A673 (cell line): ENCODE measurements at regions not wholly inside any gene's neighbourhood (a gene's known extent, or its start where the extent isn't known, plus 50 kb on each side); places are given as distances from the start of the nearest gene placed in this dataset.

Experiments used
- BruUV-seq: library from RNA; stranded (reverse); fragments of 400-500 nt; replicated peaks from 2 replicates; lab custom pipeline; 2021; lab: Mats Ljungman, UMichigan
- CTCF ChIA-PET: fragments of 300-600 bp; sonication (Branson Sonifier 250); formaldehyde crosslinking; loops from one replicate; lab custom pipeline; 2022; ENCODE audit warnings: antibody characterized with exemption; lab: Charles Lee
- POLR2A ChIA-PET: fragments of 300-600 bp; sonication (Branson Sonifier 250); formaldehyde crosslinking; loops from one replicate; lab custom pipeline; 2022; ENCODE audit warnings: antibody characterized with exemption; ENCODE audit not compliant: low non-redundant PET; lab: Charles Lee
- DNase-seq: peaks from one replicate; pipeline ENCODE4 v3.0.0-alpha.2; 2015; ENCODE audit warnings: low spot score
- H3K27ac ChIP-seq: fragments of 200-600 bp; sonication (generic); 2 replicates; pipeline ENCODE4 v1.5.1; 2016; ENCODE audit warnings: mixed run types, low read depth, mild to moderate bottlenecking, mixed read lengths, antibody characterized with exemption, low read length; ENCODE audit not compliant: poor library complexity, severe bottlenecking
- H3K27me3 ChIP-seq: fragments of 200-600 bp; sonication (generic); replicated peaks from 2 replicates; pipeline ENCODE4 v1.6.1; 2017; ENCODE audit warnings: mixed run types, low read depth, mild to moderate bottlenecking, mixed read lengths, antibody characterized with exemption, low read length; ENCODE audit not compliant: insufficient read depth, poor library complexity
- H3K36me3 ChIP-seq: fragments of 200-600 bp; sonication (generic); 2 replicates; pipeline ENCODE4 v1.6.1; 2016; ENCODE audit warnings: mixed run types, mild to moderate bottlenecking, mixed read lengths, antibody characterized with exemption, low read length; ENCODE audit not compliant: insufficient read depth, poor library complexity, severe bottlenecking
- H3K4me1 ChIP-seq: fragments of 200-600 bp; sonication (generic); 2 replicates; pipeline ENCODE4 v1.6.1; 2017; ENCODE audit warnings: mixed run types, mild to moderate bottlenecking, mixed read lengths, antibody characterized with exemption, low read length; ENCODE audit not compliant: insufficient read depth, poor library complexity, severe bottlenecking
- H3K4me3 ChIP-seq: fragments of 200-600 bp; sonication (generic); 2 replicates; pipeline ENCODE4 v1.5.1; 2016; ENCODE audit warnings: low read depth, mixed run types, mild to moderate bottlenecking, mixed read lengths, low read length; ENCODE audit not compliant: poor library complexity, severe bottlenecking
- H3K9me3 ChIP-seq: fragments of 200-600 bp; sonication (generic); 2 replicates; pipeline ENCODE4 v1.6.1; 2016; ENCODE audit warnings: mixed run types, low read depth, mild to moderate bottlenecking, mixed read lengths, antibody characterized with exemption, low read length; ENCODE audit not compliant: poor library complexity, severe bottlenecking
- EZH2 ChIP-seq: fragments of 200-600 bp; sonication (generic); IDR thresholded peaks from 2 replicates; pipeline ENCODE4 v1.6.1; 2017; ENCODE audit warnings: borderline replicate concordance, low read depth, mild to moderate bottlenecking, mixed read lengths, antibody characterized with exemption, low read length; ENCODE audit not compliant: poor library complexity, severe bottlenecking
- intact Hi-C: fragments of 100-400 bp; cut with micrococcal nuclease; formaldehyde crosslinking; loops from one replicate; pipeline ENCODE4 v1.10.0; 2022; ENCODE audit not compliant: unreplicated experiment
- TF ChIP-seq, protein P1 (sequence below): fragments of 300-800, 200-600 bp; sonication (generic); conservative IDR thresholded peaks from 2 replicates; pipeline ENCODE4 v1.5.1; 2017; ENCODE audit warnings: low read depth, mild to moderate bottlenecking, antibody characterized with exemption, low read length, moderate library complexity, mixed read lengths

DNA sequence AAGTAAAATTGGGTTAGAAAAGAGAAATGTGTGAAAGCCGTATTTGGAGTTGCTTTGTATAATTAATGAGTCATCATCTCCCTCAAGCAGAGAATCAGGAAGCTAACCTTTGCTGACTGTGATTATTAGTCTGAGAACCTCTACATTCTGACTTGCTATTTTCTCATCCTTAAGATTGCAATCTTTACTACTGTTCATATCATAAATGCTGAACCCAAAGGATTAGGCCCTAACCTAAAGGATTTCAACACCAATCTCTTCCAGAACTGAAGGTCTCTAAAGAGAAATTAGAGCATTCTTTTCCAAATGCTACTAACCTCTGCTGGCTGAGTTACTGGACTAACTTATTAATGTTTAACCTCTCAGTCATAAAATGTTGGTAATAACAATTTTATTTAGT is 538.1 kb upstream of the MEF2C start:
- H3K27ac ChIP-seq: no peak overlapping the region
- POLR2A ChIA-PET: interaction anchor here (0.6 kb wide), 1 partner anchor 15 kb away, joined by 3 read pairs; no protein-coding TSS in a partner anchor
- no peaks in the 10 kb centered on the region for H3K36me3 ChIP-seq
- no peak overlapping the region for H3K4me3 ChIP-seq
- BruUV-seq: no TSS peak
- H3K9me3 ChIP-seq: no peaks in the 10 kb centered on the region
- H3K27me3 ChIP-seq: no peaks in the 10 kb centered on the region
- peaks cover 8% of the 10 kb centered on the region for H3K4me1 ChIP-seq
- intact Hi-C loops: no loop called here
- DNase-seq: peak; percentile 56
- CTCF ChIA-PET: no interaction called here
- TF ChIP-seq EZH2: no peak
- TF ChIP-seq, protein P1, sequence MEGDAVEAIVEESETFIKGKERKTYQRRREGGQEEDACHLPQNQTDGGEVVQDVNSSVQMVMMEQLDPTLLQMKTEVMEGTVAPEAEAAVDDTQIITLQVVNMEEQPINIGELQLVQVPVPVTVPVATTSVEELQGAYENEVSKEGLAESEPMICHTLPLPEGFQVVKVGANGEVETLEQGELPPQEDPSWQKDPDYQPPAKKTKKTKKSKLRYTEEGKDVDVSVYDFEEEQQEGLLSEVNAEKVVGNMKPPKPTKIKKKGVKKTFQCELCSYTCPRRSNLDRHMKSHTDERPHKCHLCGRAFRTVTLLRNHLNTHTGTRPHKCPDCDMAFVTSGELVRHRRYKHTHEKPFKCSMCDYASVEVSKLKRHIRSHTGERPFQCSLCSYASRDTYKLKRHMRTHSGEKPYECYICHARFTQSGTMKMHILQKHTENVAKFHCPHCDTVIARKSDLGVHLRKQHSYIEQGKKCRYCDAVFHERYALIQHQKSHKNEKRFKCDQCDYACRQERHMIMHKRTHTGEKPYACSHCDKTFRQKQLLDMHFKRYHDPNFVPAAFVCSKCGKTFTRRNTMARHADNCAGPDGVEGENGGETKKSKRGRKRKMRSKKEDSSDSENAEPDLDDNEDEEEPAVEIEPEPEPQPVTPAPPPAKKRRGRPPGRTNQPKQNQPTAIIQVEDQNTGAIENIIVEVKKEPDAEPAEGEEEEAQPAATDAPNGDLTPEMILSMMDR: no peak

DNA sequence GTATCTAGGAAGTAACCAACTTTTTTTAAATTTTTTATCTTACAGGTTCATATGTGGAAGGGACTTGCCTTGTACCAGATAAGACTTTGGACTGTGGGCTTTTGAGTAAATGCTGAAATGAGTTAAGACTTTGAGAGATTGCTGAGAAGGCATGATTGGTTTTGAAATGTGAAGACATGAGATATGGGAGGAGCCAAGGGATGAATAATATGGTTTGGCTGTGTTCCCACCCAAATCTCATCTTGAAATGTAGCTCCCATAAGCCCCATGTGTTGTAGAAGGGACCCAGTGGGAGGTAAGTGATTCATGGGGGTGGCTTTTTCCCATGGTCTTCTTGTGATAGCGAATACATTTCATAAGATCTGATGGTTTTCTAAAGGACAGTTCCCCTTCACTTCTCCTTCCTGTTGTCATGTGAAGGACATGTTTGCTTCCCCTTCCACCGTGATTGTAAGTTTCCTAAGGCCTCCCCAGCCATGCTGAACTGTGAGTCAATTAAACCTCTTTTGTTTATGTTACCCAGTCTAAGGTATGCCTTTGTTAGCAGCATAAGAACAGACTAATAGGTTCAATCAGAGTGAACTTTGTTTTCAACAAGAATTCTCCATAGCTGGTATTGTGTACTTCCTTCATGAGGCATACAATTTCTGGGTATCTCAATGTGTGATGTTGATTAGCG is 535.6 kb upstream of the MEF2C start:
- TF ChIP-seq, protein P1: no peak
- TF ChIP-seq EZH2: no peak
- peak; percentile 49 for DNase-seq
- no peaks in the 10 kb centered on the region for H3K27me3 ChIP-seq
- ChIA-PET CTCF (no interaction called here), POLR2A (no interaction called here)
- no peaks in the 10 kb centered on the region for H3K9me3 ChIP-seq
- intact Hi-C loops: no loop called here
- no TSS peak for BruUV-seq
- no peak overlapping the region for H3K27ac ChIP-seq
- no peak overlapping the region for H3K4me3 ChIP-seq
- H3K4me1 ChIP-seq: peaks cover 8% of the 10 kb centered on the region
- H3K36me3 ChIP-seq: no peaks in the 10 kb centered on the region

DNA sequence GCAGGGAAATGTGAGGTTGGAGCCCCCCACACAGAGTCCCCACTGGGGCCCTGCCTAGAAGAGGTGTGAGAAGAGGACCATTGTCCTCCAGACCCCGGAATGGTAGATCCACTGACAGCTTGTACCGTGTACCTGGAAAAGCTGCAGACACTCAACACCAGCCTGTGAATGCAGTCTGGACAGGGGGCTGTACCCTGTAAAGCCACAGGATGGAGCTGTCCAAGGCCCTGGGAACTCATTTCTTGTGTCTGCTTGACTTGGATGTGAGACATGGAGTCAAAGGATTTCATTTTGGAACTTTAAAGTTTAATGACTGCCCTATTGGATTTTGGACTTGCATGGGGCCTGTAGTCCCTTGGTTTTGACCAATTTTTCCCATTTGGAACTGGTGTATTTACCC is 535.0 kb upstream of the MEF2C start:
- ChIA-PET CTCF (no interaction called here), POLR2A (no interaction called here)
- no peak overlapping the region for H3K27ac ChIP-seq
- TF ChIP-seq, protein P1: peak; percentile 29; the same call in 1 of the 2 replicates
- no peak for TF ChIP-seq EZH2
- no peak overlapping the region for H3K4me3 ChIP-seq
- no peaks in the 10 kb centered on the region for H3K27me3 ChIP-seq
- H3K4me1 ChIP-seq: peaks cover 8% of the 10 kb centered on the region
- no peaks in the 10 kb centered on the region for H3K9me3 ChIP-seq
- DNase-seq: peak; percentile 10
- no TSS peak for BruUV-seq
- intact Hi-C loops: no loop called here
- H3K36me3 ChIP-seq: no peaks in the 10 kb centered on the region
